ENCODE measurements at regions not wholly inside any gene's neighbourhood (a gene's known extent, or its start where the extent isn't known, plus 50 kb on each side); places are given as distances from the start of the nearest gene placed in this dataset.

GRCh38 chr2:128783193-128783671 is 464.6 kb upstream of the HS6ST1 start:
- no peak for DNase-seq (ENCODE audit: low read depth in 2 of 2, low spot score in 1 of 2)

- no peak for DNase-seq (ENCODE audit: low read depth in 2 of 2, low spot score in 1 of 2)
Observed at GRCh38 chr2:128783896-128784295, 465.2 kb upstream of the HS6ST1 start.

- DNase-seq (ENCODE audit: low read depth in 2 of 2, low spot score in 1 of 2): no peak
Observed at GRCh38 chr2:128784626-128785306, 466.1 kb upstream of the HS6ST1 start.

DNA sequence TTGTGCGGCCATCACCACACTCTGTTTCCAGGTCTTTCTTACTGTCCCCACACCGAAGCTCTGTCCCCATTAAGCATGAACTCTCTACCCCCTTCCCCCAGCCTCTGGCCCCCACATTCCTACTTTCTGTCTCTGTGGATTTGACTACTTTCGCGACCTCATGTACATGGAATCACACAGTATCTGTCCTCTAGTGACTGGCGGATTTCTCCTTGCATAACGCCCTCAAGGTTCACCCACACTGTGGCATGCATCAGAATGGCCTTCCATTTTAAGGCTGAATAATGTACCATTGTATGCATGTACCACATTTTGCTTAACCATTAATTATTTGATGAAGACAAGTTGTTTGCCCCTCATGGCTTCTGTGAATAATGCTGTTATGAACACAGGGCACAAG is 467.6 kb upstream of the HS6ST1 start:
- no peak for DNase-seq (ENCODE audit: low read depth in 2 of 2, low spot score in 1 of 2)

DNA sequence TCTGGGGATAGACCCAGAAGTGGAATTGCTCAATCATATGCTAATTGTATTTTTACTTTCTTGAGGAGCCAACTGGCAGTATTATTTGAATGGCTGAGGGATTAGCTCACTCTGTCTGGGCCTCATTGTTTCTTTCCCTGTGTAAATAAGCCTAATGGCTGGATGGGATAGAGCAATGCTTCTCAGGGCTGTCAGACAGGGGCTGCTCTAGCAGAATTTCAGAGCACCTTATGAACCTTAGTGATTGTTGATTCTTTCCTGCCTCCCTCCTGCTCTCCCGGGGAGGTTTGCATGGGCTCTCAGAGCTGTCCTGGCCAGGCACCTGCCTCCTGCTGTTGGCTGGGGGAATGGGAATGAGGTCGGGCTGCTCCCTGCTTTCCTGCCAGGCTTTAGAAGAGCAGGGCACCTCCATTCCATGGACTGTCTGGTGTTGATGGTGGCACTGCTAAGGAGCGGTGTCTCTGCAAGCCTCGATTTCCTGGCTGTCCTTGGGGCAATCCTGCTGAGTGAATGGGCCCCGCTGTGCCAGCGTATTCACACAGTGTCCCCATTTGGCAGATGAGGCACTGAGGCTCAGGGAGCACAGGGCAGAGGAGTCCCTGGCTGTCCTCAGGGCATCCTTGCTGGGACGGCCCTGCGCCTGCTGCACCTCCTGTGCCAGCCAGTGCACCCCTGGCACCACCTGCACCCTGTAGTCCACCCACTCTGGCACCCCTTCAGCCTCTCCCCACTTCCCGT is 468.2 kb upstream of the HS6ST1 start:
- no peak for DNase-seq (ENCODE audit: low read depth in 2 of 2, low spot score in 1 of 2)

DNA sequence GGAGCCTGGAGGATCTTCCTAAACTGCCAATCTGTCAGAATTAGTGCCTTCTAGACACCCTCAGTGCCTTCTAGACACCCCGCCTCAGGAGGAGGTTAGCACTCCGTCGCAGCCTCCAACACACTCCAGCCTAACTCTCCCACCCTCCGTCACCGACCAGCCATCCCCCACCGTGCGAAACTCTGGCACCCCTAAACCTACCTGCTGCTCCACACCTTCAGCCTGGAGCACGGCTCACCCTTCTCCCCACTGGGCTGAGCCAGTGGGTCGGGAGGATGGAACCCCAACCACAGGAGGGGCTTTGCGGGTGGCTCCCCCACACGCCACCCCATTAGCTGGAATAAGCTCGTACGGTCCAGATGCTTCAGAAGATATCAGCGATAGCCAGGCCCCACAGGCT is 468.9 kb upstream of the HS6ST1 start:
- DNase-seq (ENCODE audit: low read depth in 2 of 2, low spot score in 1 of 2): no peak

DNA sequence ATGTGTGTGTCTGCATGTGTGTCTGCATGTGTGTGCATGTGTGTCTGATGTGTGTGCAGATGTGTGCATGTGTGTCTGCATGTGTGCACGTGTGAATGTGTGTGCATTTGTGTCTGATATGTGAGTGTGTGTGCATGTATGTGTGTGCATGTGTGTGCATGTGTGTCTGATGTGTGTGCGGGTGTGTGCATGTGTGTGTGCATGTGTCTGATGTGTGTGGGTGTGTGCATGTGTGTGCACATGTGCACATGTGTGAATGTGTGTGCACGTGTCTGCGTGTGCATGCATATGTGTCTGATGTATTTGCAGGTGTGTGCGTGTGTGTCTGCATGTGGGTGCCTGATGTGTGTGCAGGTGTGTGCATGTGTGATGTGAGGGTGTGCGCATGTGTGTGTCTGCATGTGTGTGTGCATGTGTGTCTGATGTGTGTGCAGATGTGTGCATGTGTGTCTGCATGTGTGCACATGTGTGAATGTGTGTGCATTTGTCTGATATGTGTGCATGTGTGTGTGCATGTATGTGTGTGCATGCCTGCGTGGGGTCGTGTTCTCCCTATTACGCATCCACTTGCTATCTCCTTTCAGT is 470.1 kb upstream of the HS6ST1 start:
- DNase-seq (ENCODE audit: low read depth in 2 of 2, low spot score in 1 of 2): no peak

GRCh38 chr2:128789221-128789620 is 470.6 kb upstream of the HS6ST1 start:
- DNase-seq (ENCODE audit: low read depth in 2 of 2, low spot score in 1 of 2): no peak

- no peak for DNase-seq (ENCODE audit: low read depth in 2 of 2, low spot score in 1 of 2)
Observed at GRCh38 chr2:128789776-128790455, 471.2 kb upstream of the HS6ST1 start.

GRCh38 chr2:128790541-128791001 is 471.9 kb upstream of the HS6ST1 start:
- no peak for DNase-seq (ENCODE audit: low read depth in 2 of 2, low spot score in 1 of 2)

- no peak for DNase-seq (ENCODE audit: low read depth in 2 of 2, low spot score in 1 of 2)
Observed at GRCh38 chr2:128791120-128791984, 472.7 kb upstream of the HS6ST1 start.

- no peak for DNase-seq (ENCODE audit: low read depth in 2 of 2, low spot score in 1 of 2)
Observed at GRCh38 chr2:128791985-128792320, 473.3 kb upstream of the HS6ST1 start.

DNA sequence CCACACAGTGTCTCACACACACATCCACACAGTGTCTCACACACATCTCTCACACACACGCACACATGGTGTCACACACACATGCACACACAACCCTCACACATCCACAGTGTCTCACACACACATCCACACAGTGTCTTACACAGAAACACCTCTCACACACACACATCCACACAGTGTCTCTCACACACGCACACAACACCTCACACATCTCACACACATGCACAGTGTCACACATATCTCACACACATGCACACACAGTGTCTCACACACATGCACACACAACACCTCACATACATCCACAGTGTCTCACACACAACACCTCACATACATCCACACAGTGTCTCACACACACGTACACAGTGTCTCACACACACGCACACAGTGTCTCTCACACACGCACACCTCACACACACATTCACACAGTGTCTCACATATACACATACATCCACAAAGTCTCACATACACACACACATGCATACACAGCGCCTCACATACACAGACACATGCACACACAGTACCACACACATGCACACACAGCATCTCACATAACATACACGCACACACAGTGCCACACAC is 473.9 kb upstream of the HS6ST1 start:
- no peak for DNase-seq (ENCODE audit: low read depth in 2 of 2, low spot score in 1 of 2)

- DNase-seq (ENCODE audit: low read depth in 2 of 2, low spot score in 1 of 2): no peak
Observed at GRCh38 chr2:128793404-128793803, 474.7 kb upstream of the HS6ST1 start.

DNA sequence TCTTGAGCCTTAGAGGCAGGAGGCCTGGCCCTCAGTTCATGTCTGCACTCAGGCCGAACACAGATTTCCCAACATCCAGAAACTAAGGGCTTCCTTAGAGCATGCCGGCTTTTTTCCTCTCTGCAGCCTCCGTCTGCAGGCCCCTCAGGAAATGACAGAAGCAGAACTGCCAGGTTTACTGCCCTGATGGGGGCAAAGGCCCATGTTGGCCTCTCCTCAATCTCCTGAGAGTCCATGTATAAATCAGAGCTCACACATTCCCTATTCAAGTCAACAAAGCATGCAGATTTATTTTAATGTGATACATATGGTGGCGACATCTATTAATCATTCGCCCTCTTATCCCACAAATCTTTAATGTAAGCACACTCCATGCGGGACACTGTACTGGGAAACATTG is 475.6 kb upstream of the HS6ST1 start:
- no peak for DNase-seq (ENCODE audit: low read depth in 2 of 2, low spot score in 1 of 2)

DNA sequence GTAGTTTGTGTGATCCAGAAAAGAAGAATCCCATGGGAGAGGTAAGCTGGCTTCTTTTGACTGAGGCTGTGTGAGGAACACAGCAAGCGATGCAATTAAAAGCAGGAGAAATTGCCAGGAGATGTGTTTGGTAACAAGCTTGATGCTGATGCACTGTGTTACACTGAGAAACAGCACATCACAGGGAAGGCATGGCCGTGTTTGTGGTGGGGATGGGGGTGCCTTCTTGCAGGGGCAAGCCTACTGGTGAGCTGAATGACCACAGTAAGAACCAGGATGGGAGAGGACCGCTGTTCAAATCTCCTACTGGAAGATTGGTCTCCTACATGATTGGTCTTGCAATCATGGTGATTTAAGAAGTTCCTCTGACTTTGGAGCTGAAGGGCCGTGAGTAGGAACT is 477.7 kb upstream of the HS6ST1 start:
- no peak for DNase-seq (ENCODE audit: low read depth in 2 of 2, low spot score in 1 of 2)

GRCh38 chr2:128797092-128797491 is 478.4 kb upstream of the HS6ST1 start:
- no peak for DNase-seq (ENCODE audit: low read depth in 2 of 2, low spot score in 1 of 2)

DNA sequence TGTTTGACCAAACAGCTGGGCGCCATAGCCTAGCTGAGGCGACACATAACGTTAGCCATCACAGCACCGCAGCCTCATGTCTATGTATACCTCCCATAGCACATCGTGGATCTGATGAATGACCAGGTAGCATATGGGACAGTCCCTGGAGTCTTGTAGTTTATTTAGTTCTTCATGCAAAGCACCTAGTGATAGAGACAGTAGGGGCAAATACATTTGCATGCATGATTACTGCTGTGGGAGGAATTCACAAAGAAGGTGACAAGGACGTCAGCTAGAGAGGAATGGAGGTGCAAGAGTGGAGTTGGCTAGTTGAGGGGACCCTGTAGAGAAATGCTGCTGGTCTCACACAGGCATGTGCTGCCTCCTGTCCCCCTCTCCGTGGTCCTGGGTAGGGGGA is 478.9 kb upstream of the HS6ST1 start:
- no peak for DNase-seq (ENCODE audit: low read depth in 2 of 2, low spot score in 1 of 2)

DNA sequence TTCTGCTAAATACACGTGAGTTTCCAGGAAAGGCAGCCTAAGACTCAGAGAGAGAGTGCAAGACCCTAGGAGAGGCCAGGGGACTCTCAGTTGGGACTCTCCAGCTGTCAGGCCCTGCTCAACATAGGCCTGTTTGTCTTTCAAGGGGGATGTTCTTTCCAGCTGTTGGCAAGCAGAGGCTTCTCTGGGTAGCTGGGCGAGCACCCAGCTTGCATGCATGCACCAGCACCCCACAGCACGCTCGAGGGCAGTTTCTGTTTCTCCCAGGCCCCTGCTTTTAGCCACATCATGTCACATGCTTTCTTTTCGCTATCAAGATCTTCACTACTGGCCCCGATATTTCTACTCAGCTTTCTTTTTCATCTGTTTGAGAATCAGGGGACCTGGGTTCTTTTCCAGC is 479.3 kb upstream of the HS6ST1 start:
- DNase-seq (ENCODE audit: low read depth in 2 of 2, low spot score in 1 of 2): no peak

DNA sequence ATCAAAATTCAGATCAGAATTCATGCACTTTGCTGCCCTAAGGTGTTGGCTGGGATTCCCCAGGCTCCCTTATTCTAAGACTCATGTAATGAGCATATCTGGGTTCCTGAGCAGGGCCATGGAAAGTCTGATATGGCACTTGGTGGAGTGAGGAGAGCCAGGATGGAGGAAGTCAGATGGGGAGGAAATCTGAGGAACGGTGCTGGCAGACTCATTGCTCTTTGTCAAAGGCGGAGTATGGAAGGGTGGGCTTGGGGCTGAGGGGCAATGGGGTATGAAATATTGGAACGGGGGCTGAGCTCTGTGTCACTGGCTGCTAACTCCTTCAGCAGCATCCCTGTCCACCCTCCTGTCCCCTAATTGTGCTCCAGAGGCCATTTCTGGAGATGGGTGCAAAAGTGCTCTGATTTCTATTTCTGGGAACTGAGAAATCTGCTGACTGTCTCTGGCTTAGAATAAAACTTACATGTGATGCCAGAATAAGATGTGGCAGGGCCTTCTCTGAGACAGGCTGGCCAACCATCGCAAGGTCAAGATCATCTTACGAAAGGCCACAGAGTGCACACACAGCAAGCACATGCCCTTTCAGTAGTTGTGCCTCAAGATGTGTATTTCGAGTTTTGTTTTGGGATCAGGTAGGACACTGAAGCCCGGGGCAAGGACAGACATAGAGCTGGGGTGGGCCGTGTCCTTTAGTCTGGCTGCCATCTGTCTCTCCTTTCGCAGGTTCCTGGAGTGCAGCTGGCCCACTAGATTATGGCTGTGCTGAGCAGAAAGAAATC is 480.0 kb upstream of the HS6ST1 start:
- DNase-seq (ENCODE audit: low read depth in 2 of 2, low spot score in 1 of 2): no peak
